RWPE2 (cell line): ENCODE measurements at regions not wholly inside any gene's neighbourhood (a gene's known extent, or its start where the extent isn't known, plus 50 kb on each side); places are given as distances from the start of the nearest gene placed in this dataset.
"Not testable (repeated sequence)": the region's sequence is repeated elsewhere in the genome, so short reads cannot be mapped to it uniquely, and the experiment has no call there.

Source experiments
- ATAC-seq: fragments of 200-7000 bp; cut with Tn5 transposase; 3 replicates; pipeline ENCODE4 v1.9.1; 2021; ENCODE audit warnings: low read depth
- DNase-seq: peaks from one replicate; pipeline ENCODE4 v3.0.0-alpha.2; 2020; ENCODE audit warnings: low spot score
- H3K27ac ChIP-seq: fragments of 450-650 bp; 2 replicates; pipeline ENCODE4 v1.5.1; 2017; ENCODE audit warnings: mild to moderate bottlenecking; ENCODE audit not compliant: poor library complexity, severe bottlenecking
- H3K27me3 ChIP-seq: fragments of 250-450 bp; sonication (Bioruptor Pico); 2 replicates; pipeline ENCODE4 v1.5.1; 2021; ENCODE audit warnings: mild to moderate bottlenecking, moderate library complexity; ENCODE audit not compliant: insufficient read depth, poor library complexity, severe bottlenecking
- H3K36me3 ChIP-seq: fragments of 250-450 bp; sonication (Bioruptor Pico); 2 replicates; pipeline ENCODE4 v1.5.1; 2020; ENCODE audit warnings: low read depth, mild to moderate bottlenecking, moderate library complexity
- H3K4me1 ChIP-seq: fragments of 250-450 bp; sonication (Bioruptor Pico); 2 replicates; pipeline ENCODE4 v1.5.1; 2021; ENCODE audit warnings: mild to moderate bottlenecking, moderate library complexity; ENCODE audit not compliant: insufficient read depth, poor library complexity, severe bottlenecking
- H3K4me3 ChIP-seq: fragments of 250-450 bp; sonication (Bioruptor Pico); 2 replicates; pipeline ENCODE4 v1.5.1; 2021; ENCODE audit warnings: mild to moderate bottlenecking, moderate library complexity; ENCODE audit not compliant: severe bottlenecking
- H3K9me3 ChIP-seq: fragments of 250-450 bp; sonication (Bioruptor Pico); 2 replicates; pipeline ENCODE4 v1.5.1; 2021; ENCODE audit warnings: mild to moderate bottlenecking, moderate library complexity; ENCODE audit not compliant: severe bottlenecking
- TF ChIP-seq, protein P1 (sequence below): fragments of 450-650 bp; IDR thresholded peaks from one replicate; pipeline ENCODE4 v1.5.1; 2017; ENCODE audit warnings: mild to moderate bottlenecking, moderate library complexity; ENCODE audit not compliant: poor library complexity, severe bottlenecking

DNA sequence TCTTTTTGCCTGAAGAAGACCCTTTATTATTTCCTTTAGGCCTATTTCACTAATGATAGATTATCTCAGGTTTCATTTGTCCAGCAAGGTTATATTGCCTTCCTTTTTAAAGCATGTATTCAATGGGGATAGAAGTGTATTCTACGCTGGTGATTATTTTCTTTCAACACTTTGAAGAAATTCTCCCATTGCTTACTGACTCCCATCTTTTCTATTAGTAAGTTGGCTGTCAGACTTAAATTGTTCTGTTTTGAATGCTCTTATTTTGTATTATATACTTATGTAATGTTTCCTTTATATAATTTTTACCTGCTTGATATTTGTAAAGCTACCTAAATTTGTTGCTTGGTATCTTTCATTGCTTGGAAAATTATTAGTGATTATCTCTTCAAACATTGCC, 445.1 kb upstream of the RASGRP1 start:
- DNase-seq, result no peak
- no peaks in the 10 kb centered on the region for H3K36me3 ChIP-seq
- peaks cover 16% of the 10 kb centered on the region for H3K9me3 ChIP-seq
- no peak overlapping the region for H3K4me3 ChIP-seq
- H3K4me1 ChIP-seq, result no peaks in the 10 kb centered on the region
- H3K27me3 ChIP-seq, result no peaks in the 10 kb centered on the region
- H3K27ac ChIP-seq, result no peak overlapping the region
- ATAC-seq, result no peak
- TF ChIP-seq, protein P1, sequence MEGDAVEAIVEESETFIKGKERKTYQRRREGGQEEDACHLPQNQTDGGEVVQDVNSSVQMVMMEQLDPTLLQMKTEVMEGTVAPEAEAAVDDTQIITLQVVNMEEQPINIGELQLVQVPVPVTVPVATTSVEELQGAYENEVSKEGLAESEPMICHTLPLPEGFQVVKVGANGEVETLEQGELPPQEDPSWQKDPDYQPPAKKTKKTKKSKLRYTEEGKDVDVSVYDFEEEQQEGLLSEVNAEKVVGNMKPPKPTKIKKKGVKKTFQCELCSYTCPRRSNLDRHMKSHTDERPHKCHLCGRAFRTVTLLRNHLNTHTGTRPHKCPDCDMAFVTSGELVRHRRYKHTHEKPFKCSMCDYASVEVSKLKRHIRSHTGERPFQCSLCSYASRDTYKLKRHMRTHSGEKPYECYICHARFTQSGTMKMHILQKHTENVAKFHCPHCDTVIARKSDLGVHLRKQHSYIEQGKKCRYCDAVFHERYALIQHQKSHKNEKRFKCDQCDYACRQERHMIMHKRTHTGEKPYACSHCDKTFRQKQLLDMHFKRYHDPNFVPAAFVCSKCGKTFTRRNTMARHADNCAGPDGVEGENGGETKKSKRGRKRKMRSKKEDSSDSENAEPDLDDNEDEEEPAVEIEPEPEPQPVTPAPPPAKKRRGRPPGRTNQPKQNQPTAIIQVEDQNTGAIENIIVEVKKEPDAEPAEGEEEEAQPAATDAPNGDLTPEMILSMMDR, result no peak

DNA sequence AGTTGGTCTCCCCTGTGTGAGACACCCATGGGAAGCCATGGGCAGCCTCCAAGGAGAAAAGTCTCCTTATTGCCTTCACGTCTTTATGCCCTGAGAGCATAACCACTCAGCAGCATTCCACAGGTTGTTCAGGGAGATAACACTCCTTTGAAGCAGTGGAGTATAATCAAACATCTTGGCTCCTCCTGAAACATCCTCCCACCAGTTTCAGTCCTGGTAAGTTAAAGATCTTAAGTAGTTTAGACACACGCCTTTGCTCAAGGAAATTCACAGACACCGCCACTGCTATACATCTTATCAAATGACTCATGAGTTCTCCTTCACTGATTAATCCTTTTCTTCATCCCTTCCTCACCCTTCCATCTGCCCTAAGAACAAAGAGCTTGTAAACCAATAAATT, 446.5 kb upstream of the RASGRP1 start:
- not testable (repeated sequence) for H3K27me3 ChIP-seq, H3K4me1 ChIP-seq, H3K4me3 ChIP-seq, DNase-seq, H3K27ac ChIP-seq, H3K36me3 ChIP-seq, ATAC-seq
- H3K9me3 ChIP-seq, result peaks cover 16% of the 10 kb centered on the region

DNA sequence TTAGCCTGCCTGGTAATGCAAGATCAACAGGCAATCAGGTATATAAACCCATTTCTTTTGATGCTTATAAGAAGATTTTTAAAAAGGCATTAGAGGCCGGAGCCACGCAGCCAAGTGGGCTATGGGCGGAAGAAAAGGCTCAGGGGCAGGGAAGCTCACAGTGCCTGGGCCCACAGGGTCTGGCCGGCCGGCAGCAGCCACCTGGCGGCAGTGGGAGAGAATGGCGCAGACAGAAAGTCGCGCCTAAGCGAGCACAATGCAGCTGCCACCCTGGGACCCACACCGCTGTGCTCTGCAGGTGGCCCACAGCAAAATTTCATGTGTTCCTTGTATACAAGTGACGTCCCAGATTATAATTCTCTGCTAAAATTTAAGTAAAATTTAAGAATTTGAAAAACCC, 448.6 kb upstream of the RASGRP1 start:
- no peak overlapping the region for H3K27ac ChIP-seq
- H3K36me3 ChIP-seq, result no peaks in the 10 kb centered on the region
- H3K9me3 ChIP-seq, result peaks cover 16% of the 10 kb centered on the region
- H3K4me1 ChIP-seq, result no peaks in the 10 kb centered on the region
- no peak overlapping the region for H3K4me3 ChIP-seq
- ATAC-seq, result no peak
- no peak for DNase-seq
- TF ChIP-seq, protein P1, result no peak
- no peaks in the 10 kb centered on the region for H3K27me3 ChIP-seq

DNA sequence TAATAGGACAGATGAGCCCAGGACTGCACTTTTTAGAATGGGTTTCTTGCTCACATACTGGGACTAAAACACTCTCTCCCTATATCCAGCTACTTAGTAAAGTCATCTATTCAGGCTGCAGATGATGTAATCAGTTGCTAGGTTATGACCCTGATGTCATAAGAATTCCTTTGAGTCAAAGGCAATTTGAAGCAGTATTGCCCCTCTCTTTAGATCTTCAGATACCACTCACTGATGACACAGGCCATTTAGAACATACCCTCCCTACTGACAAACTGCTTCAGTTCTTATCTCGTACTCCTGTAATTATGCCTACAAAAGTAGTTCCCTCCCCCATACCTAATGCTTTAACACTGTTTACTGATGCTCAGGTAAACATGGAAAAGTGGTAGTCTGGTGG, 450.1 kb upstream of the RASGRP1 start:
- no peaks in the 10 kb centered on the region for H3K36me3 ChIP-seq
- H3K4me3 ChIP-seq, result no peak overlapping the region
- DNase-seq, result no peak
- no peak for ATAC-seq
- TF ChIP-seq, protein P1, result no peak
- H3K9me3 ChIP-seq, result peaks cover 12% of the 10 kb centered on the region
- H3K4me1 ChIP-seq, result no peaks in the 10 kb centered on the region
- no peaks in the 10 kb centered on the region for H3K27me3 ChIP-seq
- no peak overlapping the region for H3K27ac ChIP-seq

DNA sequence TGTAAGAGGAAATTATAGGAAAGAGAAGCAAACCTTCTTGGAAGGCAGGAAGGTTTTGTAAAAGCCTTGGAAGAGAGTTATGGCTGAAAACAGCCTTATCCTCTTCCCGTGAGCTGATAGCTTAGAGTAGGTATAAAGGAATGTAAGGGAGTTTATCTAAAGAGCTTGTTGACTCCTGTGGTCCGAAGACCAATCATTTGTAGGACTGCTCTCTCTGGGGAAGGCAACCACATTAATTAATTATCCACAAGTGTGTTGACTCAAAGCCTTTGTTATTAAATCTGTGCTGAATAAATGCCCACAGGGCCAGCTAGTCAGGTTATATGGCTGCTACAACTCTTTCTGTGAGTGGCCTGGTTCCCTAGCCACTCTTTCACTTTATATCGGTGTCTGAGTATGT, 452.1 kb upstream of the RASGRP1 start:
- no peak for DNase-seq
- Histone ChIP-seq H3K36me3 (no peaks in the 10 kb centered on the region), H3K27me3 (no peaks in the 10 kb centered on the region), H3K4me1 (no peaks in the 10 kb centered on the region), H3K27ac (no peak overlapping the region), H3K4me3 (no peak overlapping the region), H3K9me3 (no peaks in the 10 kb centered on the region)
- TF ChIP-seq, protein P1, result no peak
- no peak for ATAC-seq
